PC-9 (cell line): ENCODE measurements at regions not wholly inside any gene's neighbourhood (a gene's known extent, or its start where the extent isn't known, plus 50 kb on each side); places are given as distances from the start of the nearest gene placed in this dataset.

ENCODE experiments used
- EZH2 ChIP-seq: fragments of 200-600 bp; sonication (generic); IDR thresholded peaks from 2 replicates; pipeline ENCODE4 v1.8.0; 2017; ENCODE audit warnings: antibody characterized with exemption, low read depth
- TF ChIP-seq, protein P1 (sequence below): fragments of 200-600 bp; sonication (generic); conservative IDR thresholded peaks from 2 replicates; pipeline ENCODE4 v1.6.1; 2017; ENCODE audit warnings: mixed run types, antibody characterized with exemption, mild to moderate bottlenecking, moderate library complexity

DNA sequence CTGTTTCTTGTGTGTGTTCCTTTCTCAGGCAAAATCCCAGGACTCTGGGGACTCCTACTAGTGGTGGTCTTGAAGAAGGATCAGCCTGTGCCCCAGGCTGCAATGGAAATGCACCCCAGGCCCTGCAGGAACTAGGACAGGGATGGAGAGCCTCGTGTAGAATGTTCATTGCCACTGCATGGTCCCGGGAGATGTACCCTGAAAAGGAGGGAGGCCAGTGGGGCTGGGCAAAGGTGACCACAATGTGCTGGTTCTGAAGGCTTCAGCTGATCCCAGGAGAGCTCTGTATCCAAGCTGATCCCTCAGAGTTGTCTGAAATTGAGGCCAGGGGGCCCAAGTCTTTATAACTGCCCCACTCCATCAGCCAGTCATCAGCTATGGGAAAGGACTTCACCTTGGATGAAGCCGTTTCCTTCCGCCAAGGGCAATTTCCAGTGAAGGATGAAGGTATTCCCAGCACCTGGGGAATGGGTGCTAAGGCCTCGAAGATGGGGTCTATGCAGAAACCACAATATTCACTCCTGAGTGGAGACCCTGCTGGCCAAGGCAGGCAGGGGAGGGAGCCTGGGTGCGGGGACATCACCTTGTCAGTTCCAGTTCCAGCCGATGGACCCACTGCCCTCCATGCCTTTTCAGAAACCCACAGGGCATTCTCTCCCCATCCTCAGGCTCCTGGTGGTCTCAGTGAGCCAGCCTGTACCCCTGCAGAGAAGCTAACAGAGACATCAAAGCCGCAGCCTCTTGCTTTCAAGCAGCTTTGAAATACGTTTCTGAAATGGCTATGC lies 59.9 kb upstream of the CDH5 start:
- TF ChIP-seq, protein P1, sequence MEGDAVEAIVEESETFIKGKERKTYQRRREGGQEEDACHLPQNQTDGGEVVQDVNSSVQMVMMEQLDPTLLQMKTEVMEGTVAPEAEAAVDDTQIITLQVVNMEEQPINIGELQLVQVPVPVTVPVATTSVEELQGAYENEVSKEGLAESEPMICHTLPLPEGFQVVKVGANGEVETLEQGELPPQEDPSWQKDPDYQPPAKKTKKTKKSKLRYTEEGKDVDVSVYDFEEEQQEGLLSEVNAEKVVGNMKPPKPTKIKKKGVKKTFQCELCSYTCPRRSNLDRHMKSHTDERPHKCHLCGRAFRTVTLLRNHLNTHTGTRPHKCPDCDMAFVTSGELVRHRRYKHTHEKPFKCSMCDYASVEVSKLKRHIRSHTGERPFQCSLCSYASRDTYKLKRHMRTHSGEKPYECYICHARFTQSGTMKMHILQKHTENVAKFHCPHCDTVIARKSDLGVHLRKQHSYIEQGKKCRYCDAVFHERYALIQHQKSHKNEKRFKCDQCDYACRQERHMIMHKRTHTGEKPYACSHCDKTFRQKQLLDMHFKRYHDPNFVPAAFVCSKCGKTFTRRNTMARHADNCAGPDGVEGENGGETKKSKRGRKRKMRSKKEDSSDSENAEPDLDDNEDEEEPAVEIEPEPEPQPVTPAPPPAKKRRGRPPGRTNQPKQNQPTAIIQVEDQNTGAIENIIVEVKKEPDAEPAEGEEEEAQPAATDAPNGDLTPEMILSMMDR = no peak
- TF ChIP-seq EZH2 = no peak
